OCI-LY3 (cell line): ENCODE measurements at regions not wholly inside any gene's neighbourhood (a gene's known extent, or its start where the extent isn't known, plus 50 kb on each side); places are given as distances from the start of the nearest gene placed in this dataset.
"Not testable (repeated sequence)": the region's sequence is repeated elsewhere in the genome, so short reads cannot be mapped to it uniquely, and the experiment has no call there.

Experiments
- H2AFZ ChIP-seq: fragments of 200-600, 300-600 bp; shearing (Covaris generic); 2 replicates; pipeline ENCODE4 v1.6.0; 2014; ENCODE audit warnings: antibody characterized with exemption, low read depth, low read length
- H3K27ac ChIP-seq: fragments of 200-600, 300-600 bp; sonication (generic); 2 replicates; pipeline ENCODE4 v1.5.1; 2014; ENCODE audit warnings: mild to moderate bottlenecking, low read length, moderate library complexity, mixed read lengths
- H3K27me3 ChIP-seq: fragments of 200-600, 300-600 bp; sonication (generic); 2 replicates; pipeline ENCODE4 v1.6.1; 2014; ENCODE audit warnings: low read depth, low read length, mixed read lengths
- H3K36me3 ChIP-seq: fragments of 200-600, 300-600 bp; sonication (generic); replicated peaks from 2 replicates; pipeline ENCODE3; 2014; ENCODE audit warnings: low read depth, low read length, mixed read lengths
- H3K4me1 ChIP-seq: fragments of 300-600, 200-600 bp; sonication (generic); 2 replicates; pipeline ENCODE4 v1.6.1; 2014; ENCODE audit warnings: low read length, mixed read lengths
- H3K4me2 ChIP-seq: fragments of 200-600, 300-600 bp; sonication (generic); 2 replicates; pipeline ENCODE4 v1.6.1; 2014; ENCODE audit warnings: low read length, mixed read lengths
- H3K4me3 ChIP-seq: fragments of 300-600, 200-600 bp; sonication (generic); 2 replicates; pipeline ENCODE4 v1.5.1; 2014; ENCODE audit warnings: antibody characterized with exemption, mild to moderate bottlenecking, low read length, moderate library complexity
- H3K79me2 ChIP-seq: fragments of 300-600, 200-600 bp; shearing (Covaris generic); 2 replicates; pipeline ENCODE4 v1.6.1; 2014; ENCODE audit warnings: mild to moderate bottlenecking, low read length, mixed read lengths
- H3K9ac ChIP-seq: fragments of 300-600, 200-600 bp; shearing (Covaris generic); 2 replicates; pipeline ENCODE4 v1.6.0; 2014; ENCODE audit warnings: mild to moderate bottlenecking, low read length, moderate library complexity
- H3K9me3 ChIP-seq: fragments of 200-600, 300-600 bp; shearing (Covaris generic); 2 replicates; pipeline ENCODE4 v1.6.1; 2014; ENCODE audit warnings: low read length, mixed read lengths; ENCODE audit not compliant: insufficient read depth
- H4K20me1 ChIP-seq: fragments of 200-600, 300-600 bp; sonication (generic); 2 replicates; pipeline ENCODE4 v1.6.1; 2016; ENCODE audit warnings: low read length, mixed read lengths; ENCODE audit not compliant: insufficient read depth
- EZH2phosphoT487 ChIP-seq: fragments of 200-600 bp; shearing (Covaris generic); IDR thresholded peaks from 2 replicates; pipeline ENCODE4 v1.6.1; 2018; ENCODE audit warnings: antibody characterized with exemption, mixed run types, low read depth
- TF ChIP-seq, protein P1 (sequence below): fragments of 200-600, 300-600 bp; sonication (generic); IDR thresholded peaks from 2 replicates; pipeline ENCODE4 v1.5.1; 2014; ENCODE audit warnings: antibody characterized with exemption, low read length, low read depth

DNA sequence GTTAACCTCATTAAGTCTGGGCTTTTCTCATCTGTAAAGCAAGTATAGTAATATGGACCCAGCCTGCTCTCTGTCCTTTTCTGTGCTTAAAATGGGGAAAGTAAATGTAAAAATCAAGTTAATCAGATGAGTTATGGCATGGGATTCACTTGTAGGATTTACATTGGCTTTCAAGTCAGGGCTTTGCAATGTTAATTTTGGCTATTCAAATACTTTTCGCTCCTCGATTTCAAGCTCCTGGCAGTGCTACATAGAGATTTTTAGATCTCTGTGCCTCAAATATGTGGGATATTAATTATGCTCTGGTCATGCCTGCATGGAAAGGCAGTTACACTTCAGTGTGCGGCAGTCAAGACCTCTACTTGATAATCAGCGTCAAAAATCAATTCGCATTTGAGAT, 709.8 kb downstream of the LTN1 start:
- Histone ChIP-seq H3K4me2 (no peak overlapping the region), H4K20me1 (no peaks in the 10 kb centered on the region), H3K36me3 (no peaks in the 10 kb centered on the region), H3K4me3 (no peak overlapping the region), H3K9me3 (no peaks in the 10 kb centered on the region), H3K79me2 (no peaks in the 10 kb centered on the region), H3K27me3 (no peaks in the 10 kb centered on the region), H3K27ac (no peak overlapping the region), H3K9ac (no peak overlapping the region), H3K4me1 (no peaks in the 10 kb centered on the region), H2AFZ (no peak overlapping the region)
- TF ChIP-seq EZH2phosphoT487: no peak
- TF ChIP-seq, protein P1, sequence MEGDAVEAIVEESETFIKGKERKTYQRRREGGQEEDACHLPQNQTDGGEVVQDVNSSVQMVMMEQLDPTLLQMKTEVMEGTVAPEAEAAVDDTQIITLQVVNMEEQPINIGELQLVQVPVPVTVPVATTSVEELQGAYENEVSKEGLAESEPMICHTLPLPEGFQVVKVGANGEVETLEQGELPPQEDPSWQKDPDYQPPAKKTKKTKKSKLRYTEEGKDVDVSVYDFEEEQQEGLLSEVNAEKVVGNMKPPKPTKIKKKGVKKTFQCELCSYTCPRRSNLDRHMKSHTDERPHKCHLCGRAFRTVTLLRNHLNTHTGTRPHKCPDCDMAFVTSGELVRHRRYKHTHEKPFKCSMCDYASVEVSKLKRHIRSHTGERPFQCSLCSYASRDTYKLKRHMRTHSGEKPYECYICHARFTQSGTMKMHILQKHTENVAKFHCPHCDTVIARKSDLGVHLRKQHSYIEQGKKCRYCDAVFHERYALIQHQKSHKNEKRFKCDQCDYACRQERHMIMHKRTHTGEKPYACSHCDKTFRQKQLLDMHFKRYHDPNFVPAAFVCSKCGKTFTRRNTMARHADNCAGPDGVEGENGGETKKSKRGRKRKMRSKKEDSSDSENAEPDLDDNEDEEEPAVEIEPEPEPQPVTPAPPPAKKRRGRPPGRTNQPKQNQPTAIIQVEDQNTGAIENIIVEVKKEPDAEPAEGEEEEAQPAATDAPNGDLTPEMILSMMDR: no peak

DNA sequence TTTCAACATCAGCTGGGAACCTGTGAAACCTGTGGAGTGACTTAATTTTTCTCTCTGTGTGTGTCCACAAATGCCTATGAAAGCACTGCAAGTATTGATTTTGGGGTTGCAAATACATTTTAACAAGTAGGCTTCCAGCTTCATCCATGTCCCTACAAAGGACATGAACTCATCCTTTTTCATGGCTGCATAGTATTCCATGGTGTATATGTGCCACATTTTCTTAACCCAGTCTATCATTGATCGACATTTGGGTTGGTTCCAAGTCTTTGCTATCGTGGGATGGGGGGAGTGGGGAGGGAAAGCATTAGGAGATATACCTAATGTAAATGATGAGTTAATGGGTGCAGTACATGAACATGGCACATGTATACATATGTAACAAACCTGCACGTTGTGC, 711.3 kb downstream of the LTN1 start:
- not testable (repeated sequence) for H3K27ac ChIP-seq, H3K9me3 ChIP-seq, H3K27me3 ChIP-seq, H2AFZ ChIP-seq, H4K20me1 ChIP-seq, H3K4me1 ChIP-seq, H3K4me2 ChIP-seq, H3K36me3 ChIP-seq, H3K79me2 ChIP-seq, H3K4me3 ChIP-seq, H3K9ac ChIP-seq

DNA sequence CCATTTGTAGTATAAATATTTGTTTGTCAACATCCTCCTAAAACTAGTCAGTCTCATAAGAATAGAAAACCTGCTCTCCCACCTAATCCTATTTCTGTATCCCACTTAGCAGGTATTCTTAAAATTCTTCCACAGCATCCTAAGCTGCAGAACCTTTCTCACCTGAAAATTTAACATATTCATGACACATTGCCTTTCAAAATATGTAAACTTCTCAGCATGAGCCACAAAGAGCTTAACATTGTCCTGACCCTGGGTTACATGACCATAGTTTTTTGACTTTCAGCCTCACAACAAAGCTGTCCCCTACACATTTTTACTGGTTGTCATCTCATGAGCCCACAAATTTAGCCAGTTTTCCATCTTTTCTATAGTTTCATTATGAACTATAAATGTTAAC, 712.1 kb downstream of the LTN1 start:
- Histone ChIP-seq H3K4me2 (no peak overlapping the region), H3K9me3 (no peaks in the 10 kb centered on the region), H3K79me2 (no peaks in the 10 kb centered on the region), H3K4me1 (no peaks in the 10 kb centered on the region), H3K36me3 (no peaks in the 10 kb centered on the region), H3K9ac (no peak overlapping the region), H4K20me1 (no peaks in the 10 kb centered on the region), H2AFZ (no peak overlapping the region), H3K4me3 (no peak overlapping the region), H3K27ac (no peak overlapping the region), H3K27me3 (no peaks in the 10 kb centered on the region)
- TF ChIP-seq EZH2phosphoT487: no peak
- TF ChIP-seq, protein P1: no peak

DNA sequence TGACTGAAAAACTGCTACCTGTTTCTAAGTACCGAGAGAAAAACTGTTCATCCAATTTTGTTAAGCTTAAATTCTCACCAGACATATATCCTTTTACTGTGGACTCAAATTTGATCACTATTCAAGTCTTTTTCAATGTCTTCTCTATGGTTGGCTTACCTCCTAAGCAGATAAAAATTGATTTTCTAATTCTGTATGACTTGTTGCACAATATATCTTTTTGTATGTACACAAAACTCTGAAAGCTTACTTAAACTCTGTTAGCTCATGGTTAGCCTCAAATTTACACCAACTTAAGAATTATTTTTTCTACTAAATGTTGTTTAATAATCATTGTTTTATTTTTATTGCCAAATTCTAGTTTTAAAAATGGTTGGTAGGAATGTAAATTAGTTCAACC, 715.4 kb downstream of the LTN1 start:
- Histone ChIP-seq H3K9ac (no peak overlapping the region), H3K4me3 (no peak overlapping the region), H3K79me2 (no peaks in the 10 kb centered on the region), H4K20me1 (no peaks in the 10 kb centered on the region), H3K36me3 (no peaks in the 10 kb centered on the region), H3K4me2 (no peak overlapping the region), H3K4me1 (no peaks in the 10 kb centered on the region), H3K9me3 (no peaks in the 10 kb centered on the region), H2AFZ (no peak overlapping the region), H3K27me3 (no peaks in the 10 kb centered on the region), H3K27ac (no peak overlapping the region)
- TF ChIP-seq, protein P1: no peak
- TF ChIP-seq EZH2phosphoT487: no peak
